ENCODE measurements at regions not wholly inside any gene's neighbourhood (a gene's known extent, or its start where the extent isn't known, plus 50 kb on each side); places are given as distances from the start of the nearest gene placed in this dataset.

DNA sequence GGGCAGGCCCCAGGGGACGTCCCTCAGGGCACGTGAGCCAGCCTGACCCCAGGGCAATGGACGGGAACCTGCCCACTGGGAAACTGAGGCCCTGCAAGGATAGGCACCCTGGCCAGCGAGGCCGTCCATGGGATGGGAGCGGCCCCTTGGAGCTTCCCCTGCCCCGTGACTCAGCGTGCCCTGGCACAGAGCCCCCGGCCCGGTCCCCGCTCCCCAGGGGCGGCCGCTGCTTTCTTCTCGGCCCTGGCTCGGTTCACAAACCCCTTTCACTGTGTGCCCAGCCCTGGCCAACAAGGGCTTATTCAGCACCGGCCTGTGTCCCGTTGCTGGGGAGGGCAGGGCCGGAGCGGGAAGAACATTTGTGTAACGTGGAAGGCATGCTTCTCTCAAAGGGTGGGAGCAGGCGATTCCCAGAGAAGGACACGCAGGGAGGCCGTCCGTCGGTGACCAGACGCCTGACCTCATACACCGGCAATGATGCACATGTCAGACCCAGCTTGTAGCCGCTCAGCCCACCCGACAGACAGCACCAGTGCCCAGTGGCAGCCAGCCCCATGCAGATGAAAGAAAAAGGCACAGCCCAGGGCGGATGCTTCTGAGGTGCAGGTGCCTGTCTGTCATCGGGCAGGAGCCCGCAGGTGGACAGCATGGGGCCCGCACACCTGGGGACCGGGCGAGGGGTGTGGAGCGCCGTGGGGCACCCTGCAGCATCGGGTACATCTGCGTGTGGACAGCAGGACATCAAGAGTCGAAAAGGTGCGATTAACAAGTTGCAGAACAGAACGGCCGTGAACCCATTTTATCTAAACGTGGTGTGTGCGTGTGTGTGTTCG lies 94.5 kb downstream of the PDGFA start:
- Histone ChIP-seq H3K4me3 (replicated peaks; ENCODE audit: insufficient read depth, low read length) (no peak overlapping the region), H3K27me3 (ENCODE audit: insufficient read depth, poor library complexity, severe bottlenecking) (no peaks in the 10 kb centered on the region), H3K27ac (replicated peaks) (no peak overlapping the region)
- TF ChIP-seq, protein P1, sequence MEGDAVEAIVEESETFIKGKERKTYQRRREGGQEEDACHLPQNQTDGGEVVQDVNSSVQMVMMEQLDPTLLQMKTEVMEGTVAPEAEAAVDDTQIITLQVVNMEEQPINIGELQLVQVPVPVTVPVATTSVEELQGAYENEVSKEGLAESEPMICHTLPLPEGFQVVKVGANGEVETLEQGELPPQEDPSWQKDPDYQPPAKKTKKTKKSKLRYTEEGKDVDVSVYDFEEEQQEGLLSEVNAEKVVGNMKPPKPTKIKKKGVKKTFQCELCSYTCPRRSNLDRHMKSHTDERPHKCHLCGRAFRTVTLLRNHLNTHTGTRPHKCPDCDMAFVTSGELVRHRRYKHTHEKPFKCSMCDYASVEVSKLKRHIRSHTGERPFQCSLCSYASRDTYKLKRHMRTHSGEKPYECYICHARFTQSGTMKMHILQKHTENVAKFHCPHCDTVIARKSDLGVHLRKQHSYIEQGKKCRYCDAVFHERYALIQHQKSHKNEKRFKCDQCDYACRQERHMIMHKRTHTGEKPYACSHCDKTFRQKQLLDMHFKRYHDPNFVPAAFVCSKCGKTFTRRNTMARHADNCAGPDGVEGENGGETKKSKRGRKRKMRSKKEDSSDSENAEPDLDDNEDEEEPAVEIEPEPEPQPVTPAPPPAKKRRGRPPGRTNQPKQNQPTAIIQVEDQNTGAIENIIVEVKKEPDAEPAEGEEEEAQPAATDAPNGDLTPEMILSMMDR (IDR thresholded peaks at IDR 0.05; ENCODE audit: insufficient read depth, low read length) = no peak
- TF ChIP-seq POLR2AphosphoS5 (IDR thresholded peaks at IDR 0.05; ENCODE audit: low read depth) = no peak
- TF ChIP-seq, protein P2, sequence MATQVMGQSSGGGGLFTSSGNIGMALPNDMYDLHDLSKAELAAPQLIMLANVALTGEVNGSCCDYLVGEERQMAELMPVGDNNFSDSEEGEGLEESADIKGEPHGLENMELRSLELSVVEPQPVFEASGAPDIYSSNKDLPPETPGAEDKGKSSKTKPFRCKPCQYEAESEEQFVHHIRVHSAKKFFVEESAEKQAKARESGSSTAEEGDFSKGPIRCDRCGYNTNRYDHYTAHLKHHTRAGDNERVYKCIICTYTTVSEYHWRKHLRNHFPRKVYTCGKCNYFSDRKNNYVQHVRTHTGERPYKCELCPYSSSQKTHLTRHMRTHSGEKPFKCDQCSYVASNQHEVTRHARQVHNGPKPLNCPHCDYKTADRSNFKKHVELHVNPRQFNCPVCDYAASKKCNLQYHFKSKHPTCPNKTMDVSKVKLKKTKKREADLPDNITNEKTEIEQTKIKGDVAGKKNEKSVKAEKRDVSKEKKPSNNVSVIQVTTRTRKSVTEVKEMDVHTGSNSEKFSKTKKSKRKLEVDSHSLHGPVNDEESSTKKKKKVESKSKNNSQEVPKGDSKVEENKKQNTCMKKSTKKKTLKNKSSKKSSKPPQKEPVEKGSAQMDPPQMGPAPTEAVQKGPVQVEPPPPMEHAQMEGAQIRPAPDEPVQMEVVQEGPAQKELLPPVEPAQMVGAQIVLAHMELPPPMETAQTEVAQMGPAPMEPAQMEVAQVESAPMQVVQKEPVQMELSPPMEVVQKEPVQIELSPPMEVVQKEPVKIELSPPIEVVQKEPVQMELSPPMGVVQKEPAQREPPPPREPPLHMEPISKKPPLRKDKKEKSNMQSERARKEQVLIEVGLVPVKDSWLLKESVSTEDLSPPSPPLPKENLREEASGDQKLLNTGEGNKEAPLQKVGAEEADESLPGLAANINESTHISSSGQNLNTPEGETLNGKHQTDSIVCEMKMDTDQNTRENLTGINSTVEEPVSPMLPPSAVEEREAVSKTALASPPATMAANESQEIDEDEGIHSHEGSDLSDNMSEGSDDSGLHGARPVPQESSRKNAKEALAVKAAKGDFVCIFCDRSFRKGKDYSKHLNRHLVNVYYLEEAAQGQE (IDR thresholded peaks at IDR 0.05; ENCODE audit: insufficient replicate concordance, low read depth) = no peak
- no peak for TF ChIP-seq SPI1 (IDR thresholded peaks at IDR 0.05; ENCODE audit: borderline replicate concordance, low read depth)
- no peak for DNase-seq (ENCODE audit: low read depth in 1 of 2, low spot score in 1 of 2)

DNA sequence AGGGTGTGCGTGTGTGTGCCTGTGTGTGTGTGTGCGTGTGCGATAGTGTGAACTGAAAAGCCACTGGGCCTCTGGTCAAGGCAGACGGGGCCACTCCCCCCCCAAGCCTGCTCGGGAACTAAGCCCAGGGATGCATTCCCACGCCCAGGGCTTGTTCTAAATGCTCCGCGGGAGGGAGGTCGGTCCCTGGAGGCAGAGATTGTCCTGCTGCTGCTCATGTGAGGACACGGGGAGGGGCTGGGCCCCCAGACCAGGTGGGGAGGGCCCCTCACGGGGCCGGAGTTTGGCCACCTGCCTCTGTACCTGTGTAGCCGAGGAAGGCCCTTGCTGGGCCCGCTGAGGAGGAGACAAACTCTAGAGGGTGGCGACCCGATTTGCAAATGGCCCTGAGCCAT lies 93.9 kb downstream of the PDGFA start:
- TF ChIP-seq POLR2AphosphoS5 (IDR thresholded peaks at IDR 0.05; ENCODE audit: low read depth) (no peak), GABPA (IDR thresholded peaks at IDR 0.05; ENCODE audit: low read depth) (no peak), SPI1 (IDR thresholded peaks at IDR 0.05; ENCODE audit: borderline replicate concordance, low read depth) (no peak)
- TF ChIP-seq, protein P1 (IDR thresholded peaks at IDR 0.05; ENCODE audit: insufficient read depth, low read length) = no peak
- no peaks in the 10 kb centered on the region for H3K27me3 ChIP-seq (ENCODE audit: insufficient read depth, poor library complexity, severe bottlenecking)
- no peak overlapping the region for H3K4me3 ChIP-seq (replicated peaks; ENCODE audit: insufficient read depth, low read length)
- no peak overlapping the region for H3K27ac ChIP-seq (replicated peaks)
- no peak for DNase-seq (ENCODE audit: low read depth in 1 of 2, low spot score in 1 of 2)

DNA sequence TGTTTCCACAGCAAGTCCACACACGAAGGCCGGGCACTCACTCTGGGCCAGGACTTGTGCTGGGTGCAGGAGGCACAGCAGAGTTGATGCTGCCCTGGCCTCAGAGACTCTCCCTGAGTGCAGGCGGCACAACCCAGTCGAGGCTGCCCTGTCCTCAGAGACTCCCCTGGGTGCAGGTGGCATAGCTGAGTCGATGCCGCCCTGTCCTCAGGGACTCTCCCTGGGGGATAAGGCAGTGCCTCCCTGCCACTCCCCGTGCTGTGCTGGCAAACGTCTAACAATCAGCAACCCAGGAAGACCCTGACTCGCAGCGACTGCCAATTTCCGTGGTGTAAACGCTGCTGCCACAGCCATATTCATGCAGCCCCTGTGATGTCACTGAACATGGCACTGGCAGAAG lies 93.1 kb downstream of the PDGFA start:
- TF ChIP-seq, protein P1 (IDR thresholded peaks at IDR 0.05; ENCODE audit: insufficient read depth, low read length) = no peak
- TF ChIP-seq, protein P2 (IDR thresholded peaks at IDR 0.05; ENCODE audit: insufficient replicate concordance, low read depth) = no peak
- TF ChIP-seq GABPA (IDR thresholded peaks at IDR 0.05; ENCODE audit: low read depth) = no peak
- no peak for TF ChIP-seq SPI1 (IDR thresholded peaks at IDR 0.05; ENCODE audit: borderline replicate concordance, low read depth)
- no peak for TF ChIP-seq POLR2AphosphoS5 (IDR thresholded peaks at IDR 0.05; ENCODE audit: low read depth)
- Histone ChIP-seq H3K27ac (replicated peaks) (no peak overlapping the region), H3K27me3 (ENCODE audit: insufficient read depth, poor library complexity, severe bottlenecking) (no peaks in the 10 kb centered on the region), H3K4me3 (replicated peaks; ENCODE audit: insufficient read depth, low read length) (no peak overlapping the region)
- DNase-seq (ENCODE audit: low read depth in 1 of 2, low spot score in 1 of 2) = no peak

Measured in HL-60 (cell line).